HepG2 (cell line): ENCODE measurements at regions not wholly inside any gene's neighbourhood (a gene's known extent, or its start where the extent isn't known, plus 50 kb on each side); places are given as distances from the start of the nearest gene placed in this dataset.

ENCODE experiments used
- BRCA1 ChIP-seq: sonication (generic); formaldehyde crosslinking; IDR thresholded peaks from 2 replicates; pipeline ENCODE4 v1.4.0; 2020; ENCODE audit warnings: missing genetic modification reagents
- CREBL2 ChIP-seq: sonication (generic); formaldehyde crosslinking; IDR thresholded peaks from 2 replicates; pipeline ENCODE4 v1.8.1; 2023; ENCODE audit warnings: missing genetic modification reagents, mild to moderate bottlenecking, borderline replicate concordance
- CREM ChIP-seq, 2 experiments: sonication (generic) in 1 of 2; formaldehyde crosslinking in 1 of 2; IDR thresholded peaks; 2 replicates each; pipeline versions ENCODE4 v1.4.0 to v1.6.1; 2016 to 2020; ENCODE audit warnings: antibody characterized with exemption in 1 of 2, mild to moderate bottlenecking in 1 of 2, missing genetic modification reagents in 1 of 2
- FOXJ3 ChIP-seq: sonication (generic); formaldehyde crosslinking; IDR thresholded peaks from 2 replicates; pipeline ENCODE4 v1.4.0; 2020; ENCODE audit warnings: missing genetic modification reagents, mild to moderate bottlenecking, borderline replicate concordance
- GABPA ChIP-seq, 2 experiments: IDR thresholded peaks; 2 replicates each; pipeline ENCODE4 v1.6.1; 2011 to 2016; ENCODE audit warnings: low read depth in 2 of 2, low read length in 1 of 2, missing biosample characterization in 1 of 2, missing genetic modification characterization in 1 of 2
- POLR2AphosphoS2 ChIP-seq: IDR thresholded peaks from 2 replicates; pipeline ENCODE4 v1.6.1; 2011; ENCODE audit warnings: low read depth, low read length, improper control_type of control experiment
- TGIF2 ChIP-seq: IDR thresholded peaks from 2 replicates; pipeline ENCODE4 v1.6.1; 2016; ENCODE audit warnings: control low read depth, missing compliant biosample characterization
- ZKSCAN1 ChIP-seq: fragments of 150-350 bp; IDR thresholded peaks from 2 replicates; pipeline ENCODE4 v1.6.1; 2014; ENCODE audit warnings: low read length
- ZNF142 ChIP-seq: sonication (generic); formaldehyde crosslinking; IDR thresholded peaks from 2 replicates; pipeline ENCODE4 v1.4.0; 2020; ENCODE audit warnings: missing genetic modification reagents
- ZNF432 ChIP-seq: sonication (generic); formaldehyde crosslinking; IDR thresholded peaks from 2 replicates; pipeline ENCODE4 v1.5.0; 2020; ENCODE audit warnings: missing genetic modification reagents, mild to moderate bottlenecking, borderline replicate concordance
- ZNF598 ChIP-seq: sonication (generic); formaldehyde crosslinking; IDR thresholded peaks from 2 replicates; pipeline ENCODE4 v1.5.1; 2020; ENCODE audit warnings: mild to moderate bottlenecking, missing genetic modification reagents, borderline replicate concordance
- ZNF883 ChIP-seq: sonication (generic); formaldehyde crosslinking; IDR thresholded peaks from 2 replicates; pipeline ENCODE4 v1.5.1; 2020; ENCODE audit warnings: mild to moderate bottlenecking, missing genetic modification reagents; ENCODE audit errors: not compliant biosample characterization
- TF ChIP-seq, protein P1 (sequence below): sonication (generic); formaldehyde crosslinking; IDR thresholded peaks from 2 replicates; pipeline ENCODE4 v1.8.0; 2022; ENCODE audit warnings: mild to moderate bottlenecking, missing genetic modification reagents; ENCODE audit not compliant: insufficient replicate concordance
- TF ChIP-seq, protein P2 (sequence below): sonication (generic); formaldehyde crosslinking; IDR thresholded peaks from 2 replicates; pipeline ENCODE4; 2020; ENCODE audit warnings: missing genetic modification reagents, mild to moderate bottlenecking, borderline replicate concordance
- TF ChIP-seq, protein P3 (sequence below): sonication (generic); formaldehyde crosslinking; IDR thresholded peaks from 2 replicates; pipeline ENCODE4 v1.8.0; 2022; ENCODE audit warnings: mild to moderate bottlenecking, missing genetic modification reagents, moderate library complexity

DNA sequence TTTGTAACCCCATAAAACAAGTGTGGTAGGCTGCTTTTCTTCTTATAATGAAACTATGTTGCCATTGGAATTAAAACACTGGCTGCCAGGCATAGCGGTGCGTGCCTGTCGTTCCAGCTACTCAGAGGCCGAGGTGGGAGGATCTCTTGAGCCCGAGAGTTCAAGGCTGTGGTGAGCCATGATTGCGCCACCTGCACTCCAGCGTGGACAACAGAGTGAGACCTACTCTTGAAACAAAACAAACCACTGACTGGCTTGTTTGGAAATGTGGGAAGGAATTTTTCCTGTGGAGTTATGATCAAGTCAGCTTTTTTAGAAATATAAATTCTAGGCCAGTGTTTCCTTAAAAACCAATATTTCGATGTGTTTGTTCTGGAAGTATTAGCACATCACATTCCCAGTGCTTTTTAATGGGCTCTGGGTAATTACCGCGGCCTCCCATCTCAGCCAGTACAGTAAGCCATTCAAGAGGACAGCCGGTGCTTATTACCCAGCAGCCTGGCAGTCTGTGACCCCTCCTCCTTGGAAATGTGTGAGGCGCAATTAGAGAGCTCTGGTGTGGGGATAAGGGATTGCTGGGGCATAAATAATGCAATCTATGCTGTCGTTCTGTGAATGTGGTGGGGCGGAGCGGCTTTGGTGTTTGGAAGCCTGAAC is 58.3 kb upstream of the TRAK1 start (continued):
- TF ChIP-seq ZNF142, result no peak
- TF ChIP-seq ZNF883 (CRISPR knock-in tag), result no peak
- no peak for TF ChIP-seq ZNF432 (CRISPR knock-in tag)
- TF ChIP-seq, protein P1, sequence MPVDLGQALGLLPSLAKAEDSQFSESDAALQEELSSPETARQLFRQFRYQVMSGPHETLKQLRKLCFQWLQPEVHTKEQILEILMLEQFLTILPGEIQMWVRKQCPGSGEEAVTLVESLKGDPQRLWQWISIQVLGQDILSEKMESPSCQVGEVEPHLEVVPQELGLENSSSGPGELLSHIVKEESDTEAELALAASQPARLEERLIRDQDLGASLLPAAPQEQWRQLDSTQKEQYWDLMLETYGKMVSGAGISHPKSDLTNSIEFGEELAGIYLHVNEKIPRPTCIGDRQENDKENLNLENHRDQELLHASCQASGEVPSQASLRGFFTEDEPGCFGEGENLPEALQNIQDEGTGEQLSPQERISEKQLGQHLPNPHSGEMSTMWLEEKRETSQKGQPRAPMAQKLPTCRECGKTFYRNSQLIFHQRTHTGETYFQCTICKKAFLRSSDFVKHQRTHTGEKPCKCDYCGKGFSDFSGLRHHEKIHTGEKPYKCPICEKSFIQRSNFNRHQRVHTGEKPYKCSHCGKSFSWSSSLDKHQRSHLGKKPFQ, result peak; percentile 66
- TF ChIP-seq CREM (IDR thresholded peaks at IDR 0.05), result peak; percentile 61; the same call in 1 of the 2 replicates
- TF ChIP-seq CREM (CRISPR knock-in tag; IDR thresholded peaks at IDR 0.05), result no peak
- 0 out of 2 replicates have a peak, but pooled peaks have one; percentile 15 for TF ChIP-seq ZKSCAN1
- TF ChIP-seq GABPA (IDR thresholded peaks at IDR 0.05; ENCODE audit: low read depth, low read length), result no peak
- TF ChIP-seq GABPA (CRISPR knock-in tag; IDR thresholded peaks at IDR 0.05; ENCODE audit: low read depth), result no peak
- TF ChIP-seq FOXJ3, result peak; percentile 91; the same call in 1 of the 2 replicates
- TF ChIP-seq, protein P2, sequence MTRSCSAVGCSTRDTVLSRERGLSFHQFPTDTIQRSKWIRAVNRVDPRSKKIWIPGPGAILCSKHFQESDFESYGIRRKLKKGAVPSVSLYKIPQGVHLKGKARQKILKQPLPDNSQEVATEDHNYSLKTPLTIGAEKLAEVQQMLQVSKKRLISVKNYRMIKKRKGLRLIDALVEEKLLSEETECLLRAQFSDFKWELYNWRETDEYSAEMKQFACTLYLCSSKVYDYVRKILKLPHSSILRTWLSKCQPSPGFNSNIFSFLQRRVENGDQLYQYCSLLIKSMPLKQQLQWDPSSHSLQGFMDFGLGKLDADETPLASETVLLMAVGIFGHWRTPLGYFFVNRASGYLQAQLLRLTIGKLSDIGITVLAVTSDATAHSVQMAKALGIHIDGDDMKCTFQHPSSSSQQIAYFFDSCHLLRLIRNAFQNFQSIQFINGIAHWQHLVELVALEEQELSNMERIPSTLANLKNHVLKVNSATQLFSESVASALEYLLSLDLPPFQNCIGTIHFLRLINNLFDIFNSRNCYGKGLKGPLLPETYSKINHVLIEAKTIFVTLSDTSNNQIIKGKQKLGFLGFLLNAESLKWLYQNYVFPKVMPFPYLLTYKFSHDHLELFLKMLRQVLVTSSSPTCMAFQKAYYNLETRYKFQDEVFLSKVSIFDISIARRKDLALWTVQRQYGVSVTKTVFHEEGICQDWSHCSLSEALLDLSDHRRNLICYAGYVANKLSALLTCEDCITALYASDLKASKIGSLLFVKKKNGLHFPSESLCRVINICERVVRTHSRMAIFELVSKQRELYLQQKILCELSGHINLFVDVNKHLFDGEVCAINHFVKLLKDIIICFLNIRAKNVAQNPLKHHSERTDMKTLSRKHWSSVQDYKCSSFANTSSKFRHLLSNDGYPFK (CRISPR knock-in tag), result no peak
- TF ChIP-seq ZNF598 (CRISPR knock-in tag), result no peak
- TF ChIP-seq TGIF2 (CRISPR knock-in tag), result peak; percentile 81; the same call in 1 of the 2 replicates
- TF ChIP-seq POLR2AphosphoS2, result no peak
- TF ChIP-seq, protein P3, sequence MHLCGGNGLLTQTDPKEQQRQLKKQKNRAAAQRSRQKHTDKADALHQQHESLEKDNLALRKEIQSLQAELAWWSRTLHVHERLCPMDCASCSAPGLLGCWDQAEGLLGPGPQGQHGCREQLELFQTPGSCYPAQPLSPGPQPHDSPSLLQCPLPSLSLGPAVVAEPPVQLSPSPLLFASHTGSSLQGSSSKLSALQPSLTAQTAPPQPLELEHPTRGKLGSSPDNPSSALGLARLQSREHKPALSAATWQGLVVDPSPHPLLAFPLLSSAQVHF, result no peak
- no peak for TF ChIP-seq CREBL2
- TF ChIP-seq BRCA1 (CRISPR knock-in tag), result no peak
